COR-L47 (cell line): ENCODE measurements at regions not wholly inside any gene's neighbourhood (a gene's known extent, or its start where the extent isn't known, plus 50 kb on each side); places are given as distances from the start of the nearest gene placed in this dataset.

ENCODE experiments used
- DNase-seq: peaks from one replicate; lab custom pipeline; 2025; lab: John Stamatoyannopoulos, UW

DNA sequence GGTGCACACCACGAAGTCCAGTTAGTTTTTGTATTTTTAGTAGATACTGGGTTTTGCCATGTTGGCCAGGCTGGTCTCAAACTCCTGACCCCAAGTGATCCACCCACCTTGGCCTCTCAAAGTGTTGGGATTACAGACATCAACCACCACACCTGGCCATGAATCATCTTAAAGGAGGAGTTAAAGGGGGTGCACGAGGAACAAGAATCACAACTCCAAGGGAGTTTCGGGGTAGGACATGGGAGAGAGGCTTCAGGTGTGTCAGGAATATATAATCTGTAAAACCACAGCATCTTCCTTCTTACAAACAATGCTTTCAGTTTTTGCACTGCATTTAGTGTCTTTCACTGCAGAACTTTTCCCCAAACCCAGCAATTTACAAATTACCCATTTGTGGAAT is 137.4 kb upstream of the SGK1 start:
- DNase-seq = no peak

DNA sequence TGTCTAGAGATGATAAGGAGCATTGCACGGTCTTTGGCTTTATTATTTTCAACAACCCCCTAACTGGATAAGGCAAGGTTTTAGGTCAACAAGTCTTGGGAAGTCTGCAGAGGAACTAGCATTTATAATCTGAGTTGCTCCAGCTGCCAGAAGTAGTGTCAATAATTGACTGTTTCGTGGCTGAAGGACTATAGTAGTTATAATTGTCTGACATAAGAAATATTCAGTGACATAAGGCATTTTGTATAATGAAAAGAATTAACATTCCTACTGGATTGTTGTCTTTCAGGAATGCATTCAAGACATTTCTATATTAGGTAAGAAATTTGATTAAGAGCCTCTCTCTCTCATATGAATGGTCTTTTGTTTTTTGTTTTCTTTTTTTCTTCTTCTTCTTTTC is 136.9 kb upstream of the SGK1 start:
- no peak for DNase-seq

DNA sequence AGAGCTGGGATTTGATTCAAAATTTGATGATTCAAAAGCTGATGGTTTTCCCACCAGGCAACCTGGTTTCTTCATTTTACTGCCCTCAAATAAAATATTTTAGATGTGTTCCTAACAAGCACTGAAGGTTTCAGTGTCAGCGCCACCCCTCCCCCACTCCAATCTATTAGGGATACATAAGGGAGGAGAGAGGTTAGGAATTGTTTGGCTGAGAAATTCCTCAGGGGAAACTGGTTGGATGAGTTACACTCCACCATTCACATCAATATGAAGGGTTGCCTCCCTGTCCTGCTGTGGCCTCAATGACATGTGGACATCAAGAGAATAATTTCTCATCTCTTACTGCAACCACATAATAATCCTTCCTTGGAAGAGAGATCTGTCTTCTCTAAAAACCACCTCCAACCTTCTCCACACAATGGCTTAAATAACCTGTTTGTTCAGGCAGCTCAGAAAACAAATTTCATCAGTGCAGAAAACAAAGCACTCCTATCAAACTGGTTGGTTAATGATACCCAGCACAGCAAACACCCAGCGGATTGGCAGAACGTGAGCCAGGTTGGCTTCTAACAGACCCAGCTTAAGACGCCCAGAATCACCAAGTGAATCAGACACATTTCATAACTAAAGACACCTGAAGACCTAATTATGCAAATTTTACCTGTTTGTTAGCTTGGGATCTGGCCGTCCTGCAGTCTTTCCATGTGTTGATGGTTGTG is 136.0 kb upstream of the SGK1 start:
- no peak for DNase-seq

DNA sequence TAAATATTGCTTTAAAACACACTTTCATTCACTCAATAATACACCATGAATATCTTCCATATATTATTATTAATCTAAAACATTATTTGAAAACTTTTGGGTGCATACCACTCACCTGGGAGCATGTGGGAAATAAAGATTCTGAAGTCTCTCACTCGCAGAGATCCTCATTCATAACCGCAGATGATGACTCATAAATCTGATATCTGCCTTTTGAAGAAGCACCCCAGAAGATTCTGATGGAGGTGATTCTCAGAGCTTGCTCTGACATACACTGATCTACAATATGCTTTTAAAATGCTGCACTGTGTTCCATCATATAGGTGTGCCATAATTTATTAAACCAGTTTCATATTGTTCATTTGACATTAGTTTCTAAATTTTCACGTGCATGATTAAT is 135.0 kb upstream of the SGK1 start:
- DNase-seq = no peak

DNA sequence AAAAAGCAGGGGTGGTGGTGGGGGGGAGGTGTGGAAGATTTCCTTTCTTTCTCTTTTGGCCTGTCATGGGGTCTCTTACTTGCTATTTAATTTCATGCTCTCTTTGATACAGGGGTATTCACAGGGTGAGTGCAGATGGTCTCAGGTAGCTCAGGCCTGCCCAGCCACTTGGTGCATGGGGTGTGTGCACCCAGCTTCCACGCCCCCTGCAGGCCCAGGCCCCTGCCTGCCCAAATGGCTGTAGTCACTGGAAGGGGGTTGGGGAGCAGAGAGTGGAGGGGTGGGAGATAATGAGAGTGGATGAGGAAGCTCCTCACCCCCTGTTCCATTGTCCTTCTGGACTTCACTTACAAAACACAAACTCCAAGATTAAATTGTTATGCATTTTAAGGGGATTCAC is 133.6 kb upstream of the SGK1 start:
- DNase-seq = no peak

DNA sequence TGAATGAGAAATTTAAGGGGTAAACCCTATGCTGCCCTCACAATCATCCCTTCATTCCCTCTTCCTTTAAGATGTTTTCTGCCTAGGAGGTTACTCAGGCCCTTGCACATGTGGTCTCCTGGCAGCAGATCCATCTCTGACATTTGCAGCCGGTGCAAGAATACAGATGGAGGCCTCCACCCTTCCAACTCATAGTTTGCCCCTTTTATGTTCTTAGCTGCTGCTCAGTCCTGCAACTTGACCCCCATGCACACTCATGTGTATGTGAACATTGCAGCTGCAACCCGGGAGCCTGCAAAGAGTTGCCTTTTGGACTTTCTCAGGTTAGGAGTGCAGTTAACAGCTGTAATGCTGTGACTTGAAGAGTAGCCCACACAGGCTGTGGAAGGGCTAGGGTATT is 131.9 kb upstream of the SGK1 start:
- no peak for DNase-seq

DNA sequence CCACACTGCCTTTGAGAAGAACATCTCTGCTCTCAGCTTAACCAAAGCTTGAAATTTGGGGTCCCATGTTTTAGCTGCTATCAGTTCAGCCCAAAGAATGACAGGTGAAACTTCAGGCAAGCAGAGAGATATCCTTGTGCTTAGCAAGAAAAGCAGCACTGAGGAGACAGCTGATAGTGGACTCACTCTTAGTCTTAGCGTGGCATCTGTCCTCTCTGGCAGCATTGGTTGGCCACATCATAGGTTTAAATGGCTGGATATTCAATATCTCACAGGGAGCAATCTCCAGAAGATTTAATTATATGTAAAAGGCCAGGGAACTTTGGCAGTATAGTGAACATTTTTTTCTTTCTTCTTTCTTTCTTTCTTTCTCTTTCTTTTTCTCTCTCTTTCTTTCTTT is 131.1 kb upstream of the SGK1 start:
- DNase-seq = no peak

DNA sequence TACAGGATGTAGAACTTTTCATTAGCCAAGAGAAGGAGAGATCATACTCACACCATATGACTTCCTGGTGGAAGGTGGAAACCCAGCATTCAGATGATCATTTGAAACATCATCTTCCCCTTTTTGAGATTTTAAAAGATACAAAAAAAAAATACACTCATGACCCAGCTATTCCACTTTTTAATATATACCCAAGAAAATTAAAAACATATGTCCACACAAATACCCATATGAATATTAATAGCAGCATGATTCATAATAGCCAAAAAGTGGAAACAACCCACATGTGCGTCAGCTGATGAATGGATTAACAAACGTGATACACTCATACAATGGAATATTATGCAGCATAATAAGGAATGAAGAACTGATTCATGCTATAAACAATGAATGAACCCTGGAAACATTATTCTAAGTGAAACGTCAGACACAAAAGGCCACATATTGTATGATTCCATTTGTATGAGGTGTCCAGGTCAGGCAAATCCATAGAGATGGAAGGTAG is 130.0 kb upstream of the SGK1 start:
- no peak for DNase-seq

DNA sequence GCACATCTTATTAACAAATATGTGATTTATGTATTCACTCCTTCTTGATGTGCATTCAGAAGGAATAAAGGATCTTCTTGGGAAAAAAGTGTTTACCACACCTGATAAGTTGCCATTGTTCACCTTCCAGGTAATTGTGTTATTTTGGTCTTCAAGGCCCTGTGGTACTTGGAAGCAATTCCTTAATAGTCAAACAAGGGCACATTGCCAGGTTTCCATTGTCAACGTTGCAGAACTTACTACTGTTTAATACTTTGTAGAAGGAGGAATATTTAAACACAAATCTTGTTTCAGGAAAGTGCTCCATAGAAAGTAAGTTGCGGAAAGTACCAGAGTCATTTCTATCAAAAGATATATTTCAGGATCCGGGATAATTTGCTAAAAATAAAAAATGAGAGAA is 129.5 kb upstream of the SGK1 start:
- no peak for DNase-seq

DNA sequence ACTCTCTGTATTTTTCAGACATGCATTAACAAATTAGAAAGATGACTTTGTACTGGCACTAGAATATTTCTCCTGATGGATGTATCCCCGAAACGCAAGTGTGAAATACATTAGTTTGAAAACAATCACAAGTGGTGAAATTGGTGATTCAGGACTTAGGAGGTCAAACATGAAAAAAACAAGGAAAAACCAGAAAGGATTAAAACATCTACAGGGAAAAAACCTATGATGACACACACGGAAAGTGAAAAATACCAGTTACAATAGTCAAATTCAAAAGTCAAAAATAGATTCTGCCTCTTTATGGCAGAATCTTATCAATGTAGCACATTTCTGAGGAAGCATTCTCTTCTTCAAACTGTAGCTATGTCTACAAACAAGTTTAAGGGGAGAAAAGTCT is 129.0 kb upstream of the SGK1 start:
- DNase-seq = no peak

DNA sequence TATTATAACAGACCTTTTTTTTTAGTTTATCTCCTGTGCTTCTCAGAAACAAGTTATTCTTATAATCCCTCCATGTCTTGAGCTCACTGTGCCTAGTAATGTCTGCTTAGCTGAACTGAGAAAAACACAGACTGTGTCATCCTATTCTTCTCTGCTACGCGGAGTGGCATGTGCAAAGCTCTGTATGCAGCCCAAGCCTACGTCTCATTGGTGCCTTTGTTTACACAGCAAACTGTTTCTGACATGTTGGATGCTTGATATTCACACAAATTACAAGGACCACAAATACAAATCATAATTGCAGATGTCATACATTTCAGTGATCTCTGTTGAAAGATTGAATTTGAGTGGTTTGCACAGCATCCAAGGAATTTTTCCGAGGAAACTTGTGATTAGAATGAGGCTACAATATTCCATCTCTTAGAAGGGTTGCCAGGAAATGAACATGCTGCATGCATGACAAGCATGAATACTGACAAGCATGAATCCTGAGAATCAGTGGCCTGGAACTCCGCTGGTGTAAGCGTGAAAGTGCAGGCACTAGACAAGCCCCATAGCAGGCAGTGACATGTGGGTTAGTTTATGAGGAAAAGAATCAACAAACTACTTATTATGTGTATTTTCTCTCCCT is 128.4 kb upstream of the SGK1 start:
- DNase-seq = no peak

DNA sequence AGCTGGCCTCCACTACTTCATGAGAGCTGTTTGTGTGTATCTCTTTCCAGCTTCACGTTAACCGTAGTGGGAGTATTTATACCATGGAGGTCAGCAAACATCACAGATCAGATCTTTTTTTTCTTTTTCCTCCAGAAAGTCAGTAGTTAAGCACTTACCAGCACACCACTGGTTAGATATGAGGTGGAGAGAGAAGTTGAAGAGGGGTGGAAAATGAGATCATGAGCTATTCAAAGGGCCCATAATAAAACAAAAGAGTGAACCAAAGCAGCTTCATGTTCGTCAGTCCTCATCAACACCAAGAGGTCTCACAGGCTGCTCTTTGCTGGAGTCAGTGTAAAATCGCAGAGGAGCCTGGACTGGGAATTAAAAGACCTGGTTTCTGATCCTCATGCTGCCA is 125.1 kb upstream of the SGK1 start:
- DNase-seq = no peak

DNA sequence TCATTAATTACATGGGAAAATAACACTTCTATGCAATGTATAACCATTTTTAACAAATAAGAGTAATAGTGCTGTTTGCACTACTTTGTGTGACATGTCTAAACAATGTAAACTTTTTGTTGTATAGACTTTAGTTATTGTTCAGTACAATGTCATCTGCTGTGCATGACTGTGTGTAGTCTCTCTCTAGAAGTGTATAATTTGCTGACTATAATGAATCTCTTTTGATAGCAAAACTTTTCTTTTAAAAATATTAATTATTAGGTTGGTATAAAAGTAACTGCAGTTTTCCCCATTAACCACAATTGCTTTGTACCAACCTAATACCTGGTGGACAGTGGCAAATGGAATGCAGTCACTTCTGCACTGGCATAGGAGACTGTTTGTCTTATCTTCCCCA is 124.2 kb upstream of the SGK1 start:
- no peak for DNase-seq

DNA sequence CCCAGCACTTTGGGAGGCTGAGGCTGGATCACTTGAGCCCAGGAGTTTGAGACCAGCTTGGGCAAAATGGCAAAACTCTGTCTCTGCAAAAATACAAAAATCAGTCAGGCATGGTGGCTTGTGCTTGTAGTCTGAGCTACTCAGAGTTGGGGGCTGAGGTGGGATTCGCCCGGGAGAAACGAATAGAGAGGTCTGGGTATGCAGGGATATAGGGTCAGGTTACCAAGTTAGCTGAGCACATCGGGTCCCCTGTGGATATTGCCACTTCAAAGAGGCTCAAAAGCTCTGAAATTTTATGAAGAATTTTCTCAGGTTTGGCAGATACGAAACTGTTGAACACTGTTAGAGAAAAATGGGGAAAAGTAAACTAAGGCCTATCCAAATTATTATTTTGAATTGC is 120.9 kb upstream of the SGK1 start:
- DNase-seq = no peak

DNA sequence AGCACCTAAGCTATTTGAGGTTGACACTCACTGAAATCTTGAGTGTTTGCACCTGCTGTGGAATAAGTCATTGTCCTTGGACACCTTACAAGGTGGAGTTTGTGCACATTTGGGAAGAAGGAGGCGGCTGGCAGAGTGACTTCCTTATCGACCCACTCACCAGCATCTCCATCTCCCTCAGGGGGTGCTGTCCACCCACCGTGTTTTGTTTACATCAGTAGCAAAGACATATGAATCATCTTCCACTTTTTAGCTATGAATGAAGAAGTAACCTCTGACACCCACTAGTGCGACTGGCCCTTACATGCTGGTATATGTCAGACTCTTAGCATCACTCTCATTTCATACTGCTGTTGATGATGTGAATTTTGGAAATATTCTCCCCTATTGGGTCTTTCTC is 119.5 kb upstream of the SGK1 start:
- no peak for DNase-seq

DNA sequence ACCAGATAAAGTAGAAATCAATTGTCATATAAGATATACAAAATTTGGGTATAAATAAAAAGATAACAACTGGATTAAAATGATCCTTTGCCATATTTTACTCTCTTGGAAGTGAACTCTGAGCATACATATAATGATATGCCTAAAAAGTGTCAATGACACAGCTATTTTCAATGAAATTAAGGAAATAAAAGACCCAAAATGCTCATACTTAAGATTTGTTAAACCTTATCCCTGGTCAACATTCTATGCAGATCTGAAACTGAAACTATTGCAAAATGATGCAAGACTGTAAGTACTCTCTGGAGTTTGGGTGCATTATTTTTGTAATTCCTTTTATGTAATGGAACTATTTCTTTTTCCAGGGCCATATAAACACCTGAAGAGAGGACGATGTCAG is 119.0 kb upstream of the SGK1 start:
- no peak for DNase-seq

DNA sequence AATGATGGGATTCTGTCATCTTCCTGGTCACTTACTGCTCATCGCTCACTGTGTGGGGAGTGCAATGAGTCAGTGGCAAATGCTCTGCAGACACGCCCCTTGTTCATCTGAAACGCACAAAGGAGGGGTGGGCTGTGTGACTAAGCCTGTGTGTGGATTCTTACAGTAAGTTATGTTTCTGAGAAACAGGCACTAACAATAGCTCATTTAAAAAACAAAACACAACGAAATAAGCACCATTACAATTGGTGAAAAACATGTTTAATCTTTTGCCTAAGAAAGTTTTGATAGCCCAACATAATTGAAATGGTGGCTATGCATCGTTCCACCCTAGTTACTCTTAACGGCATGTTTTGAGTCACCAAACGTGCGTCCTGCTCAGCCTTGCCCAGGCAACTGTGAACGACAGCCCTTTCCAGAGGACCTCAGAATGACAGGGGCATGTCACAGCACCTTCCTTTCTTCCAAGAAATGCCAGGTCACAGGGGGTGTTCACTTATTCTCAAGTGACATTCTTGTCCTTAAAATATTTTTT is 118.4 kb upstream of the SGK1 start:
- no peak for DNase-seq

DNA sequence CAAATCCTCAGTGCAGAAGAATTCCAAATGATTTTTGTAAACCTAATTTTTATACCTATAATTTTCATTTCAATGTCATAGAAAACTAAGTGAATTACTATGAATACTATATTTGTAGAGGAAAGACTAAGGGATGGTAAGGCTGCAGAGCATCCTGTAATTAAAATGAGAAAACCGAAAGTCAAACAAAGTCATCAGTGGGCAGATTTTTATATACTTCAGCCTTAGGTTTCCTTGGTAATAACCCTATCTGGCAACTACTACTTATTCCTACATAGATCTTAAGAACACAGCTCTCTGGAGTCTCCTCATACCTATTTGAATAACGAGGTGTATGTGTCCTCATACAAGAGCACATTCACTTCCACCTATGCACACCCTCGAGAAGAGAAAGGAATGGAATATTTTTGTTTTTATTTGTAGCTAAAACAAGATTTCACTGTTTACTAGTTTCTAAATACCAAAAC is 117.9 kb upstream of the SGK1 start:
- DNase-seq = no peak

DNA sequence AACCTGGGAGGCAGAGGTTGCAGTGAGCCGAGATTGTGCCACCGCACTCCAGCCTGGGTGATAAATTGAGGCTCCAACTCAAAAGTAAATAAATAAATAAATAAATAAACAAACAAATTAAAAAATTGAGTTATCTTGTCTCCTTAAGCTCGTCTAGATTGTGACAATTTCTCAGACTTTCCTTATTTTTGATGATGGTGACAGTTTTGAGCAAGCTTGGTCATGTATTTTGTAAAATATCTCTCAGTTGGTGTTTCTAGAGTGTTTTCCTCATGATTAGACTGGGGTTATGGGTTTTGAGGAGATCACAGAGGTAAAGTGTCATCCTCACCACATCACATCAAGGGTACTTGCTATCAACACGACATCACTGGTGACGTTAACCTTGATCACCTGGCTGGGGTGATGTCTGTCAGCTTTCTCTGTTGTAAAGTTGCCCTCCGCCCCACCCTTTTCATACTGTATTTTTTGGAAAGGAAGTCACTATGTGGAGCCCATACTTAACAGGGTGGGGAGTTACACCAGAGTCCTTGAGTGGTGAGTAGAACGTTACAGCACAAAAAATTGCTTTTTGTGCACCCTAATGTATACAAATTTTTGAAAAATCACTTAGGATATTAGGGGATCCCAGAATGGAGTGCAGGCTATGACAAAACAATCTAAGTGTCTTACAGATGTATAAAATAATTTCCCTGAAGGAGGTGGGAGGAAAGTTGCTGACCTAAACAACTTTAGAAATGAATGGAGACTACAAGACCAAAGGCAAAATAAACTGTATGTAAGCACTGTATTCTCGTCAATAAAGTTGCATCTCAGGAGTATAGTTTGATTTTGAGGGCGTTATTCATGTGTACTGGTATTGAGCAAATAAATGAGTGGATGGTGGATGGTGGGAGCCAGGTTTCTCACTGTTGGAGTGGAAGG is 116.4 kb upstream of the SGK1 start:
- DNase-seq = no peak

DNA sequence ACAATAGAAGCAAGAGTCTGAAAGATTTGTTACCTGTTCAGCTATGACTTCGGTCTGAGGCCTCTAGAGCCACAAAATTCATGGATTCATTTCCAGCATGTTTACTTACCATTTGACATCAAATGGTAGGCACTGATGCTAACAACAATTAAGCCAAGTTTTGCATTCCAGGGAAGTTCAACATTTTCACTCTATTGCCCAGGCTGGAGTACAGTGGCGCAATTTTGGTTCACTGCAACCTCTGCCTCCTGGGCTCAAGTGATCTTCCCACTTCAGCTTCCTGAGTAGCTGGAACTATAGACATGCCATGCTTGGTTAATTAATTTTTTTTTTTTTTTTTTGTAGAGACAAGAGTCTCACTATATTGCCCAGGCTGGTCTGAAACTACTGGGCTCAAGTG is 114.1 kb upstream of the SGK1 start:
- no peak for DNase-seq

DNA sequence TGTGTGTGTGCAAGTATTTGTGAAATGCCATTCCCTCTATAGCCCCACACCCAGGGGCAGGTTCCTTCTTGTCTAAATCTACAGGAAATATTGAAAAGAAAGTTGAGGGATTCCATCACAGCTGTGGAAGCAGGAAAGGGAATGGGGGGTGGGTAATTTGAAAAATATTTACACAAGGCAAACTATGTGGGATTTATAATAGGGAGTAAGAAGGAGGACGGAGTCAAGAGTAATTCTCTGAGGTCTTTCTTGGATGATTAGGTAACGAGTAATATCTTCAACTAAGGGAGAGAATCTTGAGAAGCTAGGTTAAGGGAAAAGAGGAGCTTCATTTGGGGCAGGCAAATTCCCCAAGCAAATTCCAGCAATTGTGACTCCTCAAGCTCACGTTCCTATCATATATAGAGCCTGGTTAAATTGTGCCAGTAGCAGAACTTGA is 113.5 kb upstream of the SGK1 start:
- DNase-seq = no peak

DNA sequence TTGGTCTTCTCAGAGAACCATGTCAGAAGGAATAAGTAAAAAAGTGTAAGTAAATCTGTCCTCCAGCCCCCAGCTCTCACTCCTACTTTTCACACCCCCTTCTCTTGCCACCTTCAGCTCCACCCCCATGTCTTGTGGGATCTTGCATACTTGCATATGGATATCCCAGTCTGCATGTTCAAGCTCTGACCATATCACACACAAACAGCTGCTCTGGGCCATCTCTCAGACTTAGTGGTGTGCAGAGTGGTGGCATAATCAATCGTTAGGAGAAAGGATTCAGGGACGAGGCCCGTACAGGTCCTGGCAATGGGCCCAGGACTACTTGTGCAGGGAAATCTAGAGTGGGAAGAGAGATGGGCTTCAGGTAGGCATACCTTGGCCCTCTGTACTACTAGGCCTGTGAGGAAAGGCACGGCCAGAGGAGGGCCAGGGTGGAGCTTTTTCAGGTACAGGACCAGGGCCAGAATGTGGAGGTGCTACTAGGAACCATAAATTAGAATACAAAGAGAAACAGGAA is 112.0 kb upstream of the SGK1 start:
- DNase-seq = no peak
